ENCODE measurements at regions not wholly inside any gene's neighbourhood (a gene's known extent, or its start where the extent isn't known, plus 50 kb on each side); places are given as distances from the start of the nearest gene placed in this dataset.
"Not testable (repeated sequence)": the region's sequence is repeated elsewhere in the genome, so short reads cannot be mapped to it uniquely, and the experiment has no call there.

DNA sequence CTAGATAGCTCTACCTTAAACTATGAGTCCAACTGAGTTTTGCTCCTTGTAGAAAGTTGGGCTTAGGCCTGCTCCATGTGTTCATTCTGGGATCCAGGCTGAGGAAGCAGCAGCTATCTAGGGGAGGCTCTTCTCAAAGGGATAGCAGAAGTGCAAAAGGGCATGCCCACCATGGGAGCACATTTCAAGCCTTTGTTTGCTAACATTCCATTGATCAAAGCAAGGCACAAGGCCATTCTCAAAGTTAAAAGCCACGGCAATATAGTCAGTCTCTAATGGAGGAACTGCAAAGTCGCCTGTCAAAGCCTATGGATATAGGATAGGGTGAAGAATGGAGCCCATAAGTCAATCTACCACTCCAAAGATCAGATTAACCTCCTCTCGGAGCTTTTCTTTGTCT, 488.1 kb upstream of the ARX start:
- Histone ChIP-seq H3K27ac (ENCODE audit: low read length) (no peak overlapping the region), H3K27me3 (ENCODE audit: low read length) (no peaks in the 10 kb centered on the region), H2AFZ (ENCODE audit: low read length) (no peak overlapping the region), H3K4me2 (ENCODE audit: low read length) (no peak overlapping the region), H3K4me1 (ENCODE audit: insufficient read depth, low read length) (no peaks in the 10 kb centered on the region), H3K9me3 (ENCODE audit: low read length) (no peaks in the 10 kb centered on the region), H3F3A (ENCODE audit: low read length, unreplicated experiment) (no peaks in the 10 kb centered on the region), H4K20me1 (ENCODE audit: low read length) (no peaks in the 10 kb centered on the region), H3K4me3 (ENCODE audit: low read length) (no peak overlapping the region), H3K9ac (ENCODE audit: low read length) (no peak overlapping the region), H3K9me2 (replicated peaks; ENCODE audit: low read length) (no peaks in the 10 kb centered on the region), H3K79me2 (ENCODE audit: low read length) (no peaks in the 10 kb centered on the region), H3K36me3 (ENCODE audit: low read depth, low read length) (no peaks in the 10 kb centered on the region)
- no TSS peak for BruUV-seq (replicated peaks)
- no peak for ATAC-seq
- ChIA-PET CTCF (no interaction called here), POLR2A (ENCODE audit: unreplicated experiment) (no interaction called here)
- intact Hi-C loops (cut with micrococcal nuclease) = no loop called here
- TF ChIP-seq, protein P1, sequence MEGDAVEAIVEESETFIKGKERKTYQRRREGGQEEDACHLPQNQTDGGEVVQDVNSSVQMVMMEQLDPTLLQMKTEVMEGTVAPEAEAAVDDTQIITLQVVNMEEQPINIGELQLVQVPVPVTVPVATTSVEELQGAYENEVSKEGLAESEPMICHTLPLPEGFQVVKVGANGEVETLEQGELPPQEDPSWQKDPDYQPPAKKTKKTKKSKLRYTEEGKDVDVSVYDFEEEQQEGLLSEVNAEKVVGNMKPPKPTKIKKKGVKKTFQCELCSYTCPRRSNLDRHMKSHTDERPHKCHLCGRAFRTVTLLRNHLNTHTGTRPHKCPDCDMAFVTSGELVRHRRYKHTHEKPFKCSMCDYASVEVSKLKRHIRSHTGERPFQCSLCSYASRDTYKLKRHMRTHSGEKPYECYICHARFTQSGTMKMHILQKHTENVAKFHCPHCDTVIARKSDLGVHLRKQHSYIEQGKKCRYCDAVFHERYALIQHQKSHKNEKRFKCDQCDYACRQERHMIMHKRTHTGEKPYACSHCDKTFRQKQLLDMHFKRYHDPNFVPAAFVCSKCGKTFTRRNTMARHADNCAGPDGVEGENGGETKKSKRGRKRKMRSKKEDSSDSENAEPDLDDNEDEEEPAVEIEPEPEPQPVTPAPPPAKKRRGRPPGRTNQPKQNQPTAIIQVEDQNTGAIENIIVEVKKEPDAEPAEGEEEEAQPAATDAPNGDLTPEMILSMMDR (conservative IDR thresholded peaks at IDR 0.05; ENCODE audit: low read depth, low read length) = no peak
- TF ChIP-seq EZH2phosphoT487 (IDR thresholded peaks at IDR 0.05; ENCODE audit: borderline replicate concordance, low read length) = no peak
- DNase-seq = no peak

DNA sequence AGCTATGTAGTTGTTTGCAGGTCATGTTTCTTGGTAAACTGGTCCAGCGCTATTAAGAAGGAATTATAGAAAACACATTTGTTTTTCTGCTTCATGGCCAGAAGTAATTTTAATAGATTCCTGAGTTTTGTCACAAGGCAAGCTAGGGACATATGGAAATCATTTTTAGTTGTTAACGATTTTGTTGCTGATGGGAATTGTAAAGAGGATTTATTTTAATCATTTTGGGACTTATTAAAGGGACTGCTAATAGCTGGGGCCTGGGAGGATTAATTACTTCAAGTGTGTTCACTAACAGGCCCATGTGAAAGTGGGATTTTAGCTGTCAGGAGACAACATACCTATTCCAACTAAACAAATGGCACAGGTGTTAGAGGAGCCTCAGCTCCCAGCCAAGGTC, 492.0 kb upstream of the ARX start:
- intact Hi-C loops (cut with micrococcal nuclease) = no loop called here
- H3K9me2 ChIP-seq (replicated peaks; ENCODE audit: low read length) = no peaks in the 10 kb centered on the region
- H3K4me3 ChIP-seq (ENCODE audit: low read length) = no peak overlapping the region
- TF ChIP-seq EZH2 (IDR thresholded peaks at IDR 0.05; ENCODE audit: low read length, unreplicated experiment) = no peak
- TF ChIP-seq, protein P1 (conservative IDR thresholded peaks at IDR 0.05; ENCODE audit: low read depth, low read length) = no peak
- no peak for TF ChIP-seq EZH2phosphoT487 (IDR thresholded peaks at IDR 0.05; ENCODE audit: borderline replicate concordance, low read length)
- H3F3A ChIP-seq (ENCODE audit: low read length, unreplicated experiment) = no peaks in the 10 kb centered on the region
- H3K36me3 ChIP-seq (ENCODE audit: low read depth, low read length) = no peaks in the 10 kb centered on the region
- POLR2A ChIA-PET (ENCODE audit: unreplicated experiment) = no interaction called here
- no peaks in the 10 kb centered on the region for H3K27me3 ChIP-seq (ENCODE audit: low read length)
- no peaks in the 10 kb centered on the region for H3K9me3 ChIP-seq (ENCODE audit: low read length)
- no TSS peak for BruUV-seq (replicated peaks)
- H3K9ac ChIP-seq (ENCODE audit: low read length) = no peak overlapping the region
- ATAC-seq (no peak), DNase-seq (no peak)
- H3K4me2 ChIP-seq (ENCODE audit: low read length) = no peak overlapping the region
- no peaks in the 10 kb centered on the region for H4K20me1 ChIP-seq (ENCODE audit: low read length)
- no peaks in the 10 kb centered on the region for H3K79me2 ChIP-seq (ENCODE audit: low read length)
- H2AFZ ChIP-seq (ENCODE audit: low read length) = no peak overlapping the region
- H3K4me1 ChIP-seq (ENCODE audit: insufficient read depth, low read length) = no peaks in the 10 kb centered on the region
- CTCF ChIA-PET = no interaction called here
- H3K27ac ChIP-seq (ENCODE audit: low read length) = no peak overlapping the region

DNA sequence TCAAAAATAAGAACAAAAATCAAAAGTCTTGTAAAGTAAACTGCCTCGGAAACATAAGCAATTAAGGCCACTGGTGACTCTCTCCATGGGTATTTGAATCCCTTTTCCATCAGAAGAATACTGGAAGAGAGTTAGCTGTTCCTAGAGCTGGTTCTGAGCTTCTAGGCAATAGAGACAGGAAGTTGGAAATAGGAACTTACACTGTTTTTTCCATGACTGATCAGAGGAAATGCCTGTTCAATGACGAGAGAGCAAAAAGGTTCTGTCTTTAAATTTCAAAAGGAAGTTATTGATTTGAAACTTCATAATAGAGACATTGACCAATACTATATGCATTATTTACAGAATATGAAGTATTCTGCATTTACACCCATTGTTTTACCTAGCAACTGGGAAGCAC, 503.5 kb upstream of the ARX start:
- intact Hi-C loops (cut with micrococcal nuclease) = no loop called here
- H3K9ac ChIP-seq (ENCODE audit: low read length) = no peak overlapping the region
- H3K27me3 ChIP-seq (ENCODE audit: low read length) = no peaks in the 10 kb centered on the region
- H4K20me1 ChIP-seq (ENCODE audit: low read length) = no peaks in the 10 kb centered on the region
- H2AFZ ChIP-seq (ENCODE audit: low read length) = no peak overlapping the region
- no peak for TF ChIP-seq EZH2 (IDR thresholded peaks at IDR 0.05; ENCODE audit: low read length, unreplicated experiment)
- TF ChIP-seq EZH2phosphoT487 (IDR thresholded peaks at IDR 0.05; ENCODE audit: borderline replicate concordance, low read length) = no peak
- TF ChIP-seq, protein P1 (conservative IDR thresholded peaks at IDR 0.05; ENCODE audit: low read depth, low read length) = no peak
- no peaks in the 10 kb centered on the region for H3K9me2 ChIP-seq (replicated peaks; ENCODE audit: low read length)
- no peaks in the 10 kb centered on the region for H3K36me3 ChIP-seq (ENCODE audit: low read depth, low read length)
- no peak overlapping the region for H3K27ac ChIP-seq (ENCODE audit: low read length)
- no peaks in the 10 kb centered on the region for H3F3A ChIP-seq (ENCODE audit: low read length, unreplicated experiment)
- no peak for DNase-seq
- ChIA-PET CTCF (no interaction called here), POLR2A (ENCODE audit: unreplicated experiment) (no interaction called here)
- no peaks in the 10 kb centered on the region for H3K9me3 ChIP-seq (ENCODE audit: low read length)
- ATAC-seq = no peak
- H3K79me2 ChIP-seq (ENCODE audit: low read length) = no peaks in the 10 kb centered on the region
- no peaks in the 10 kb centered on the region for H3K4me1 ChIP-seq (ENCODE audit: insufficient read depth, low read length)
- H3K4me2 ChIP-seq (ENCODE audit: low read length) = no peak overlapping the region
- H3K4me3 ChIP-seq (ENCODE audit: low read length) = no peak overlapping the region
- no TSS peak for BruUV-seq (replicated peaks)

DNA sequence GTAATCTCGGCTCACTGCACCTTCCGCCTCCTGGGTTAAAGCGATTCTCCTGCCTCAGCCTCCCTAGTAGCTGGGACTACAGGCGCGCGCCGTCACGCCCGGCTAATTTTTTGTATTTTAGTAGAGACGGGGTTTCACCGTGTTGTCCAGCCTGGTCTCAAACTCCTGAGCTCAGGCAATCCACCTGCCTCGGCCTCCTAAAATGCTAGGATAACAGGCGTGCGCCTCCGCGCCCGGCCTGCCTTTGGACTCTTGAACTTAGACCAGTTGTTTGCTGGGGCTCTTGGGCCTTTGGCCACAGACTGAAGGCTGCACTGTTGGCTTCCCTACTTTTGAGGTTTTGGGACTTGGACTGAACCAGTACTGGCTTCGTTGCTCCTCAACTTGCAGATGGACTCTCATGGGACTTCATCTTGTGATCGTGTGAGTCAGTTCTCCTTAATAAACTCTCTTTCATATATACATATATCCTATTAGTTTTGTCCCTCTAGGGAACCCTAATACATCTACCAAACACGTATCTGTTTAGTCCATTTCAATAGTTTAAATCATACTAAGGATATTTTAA, 506.8 kb upstream of the ARX start:
- H3K9me3 ChIP-seq (ENCODE audit: low read length); H3K27me3 ChIP-seq (ENCODE audit: low read length); H3K27ac ChIP-seq (ENCODE audit: low read length); H3K9ac ChIP-seq (ENCODE audit: low read length); H3K36me3 ChIP-seq (ENCODE audit: low read depth, low read length); H3F3A ChIP-seq (ENCODE audit: low read length, unreplicated experiment); H3K9me2 ChIP-seq (replicated peaks; ENCODE audit: low read length); H3K79me2 ChIP-seq (ENCODE audit: low read length); DNase-seq; H3K4me2 ChIP-seq (ENCODE audit: low read length); POLR2A ChIA-PET (ENCODE audit: unreplicated experiment); H3K4me1 ChIP-seq (ENCODE audit: insufficient read depth, low read length); CTCF ChIA-PET; ATAC-seq; intact Hi-C loops (cut with micrococcal nuclease); H4K20me1 ChIP-seq (ENCODE audit: low read length); H2AFZ ChIP-seq (ENCODE audit: low read length); BruUV-seq (replicated peaks); H3K4me3 ChIP-seq (ENCODE audit: low read length): not testable (repeated sequence)
